Lower lobe of right lung (tissue), 2 donors: ENCODE measurements at regions not wholly inside any gene's neighbourhood (a gene's known extent, or its start where the extent isn't known, plus 50 kb on each side); places are given as distances from the start of the nearest gene placed in this dataset.

Experiments used
- ATAC-seq, 2 donors: fragments of 200-7000 bp; cut with Tn5 transposase; one replicate each; pipeline ENCODE4 v1.9.1; 2020 to 2022; ENCODE audit warnings: mild to moderate bottlenecking in 2 of 2, moderate library complexity in 2 of 2
- DNase-seq: peaks from one replicate; pipeline ENCODE4 v3.0.0-alpha.2; 2020
- H3K27ac ChIP-seq: fragments of 200-600 bp; one replicate; pipeline ENCODE4 v1.8.0; 2022
- H3K27me3 ChIP-seq: fragments of 200-600 bp; one replicate; pipeline ENCODE4 v1.8.0; 2022; ENCODE audit warnings: low read depth
- H3K36me3 ChIP-seq: fragments of 200-600 bp; one replicate; pipeline ENCODE4 v1.8.0; 2022; ENCODE audit warnings: mild to moderate bottlenecking
- H3K4me1 ChIP-seq: fragments of 200-600 bp; one replicate; pipeline ENCODE4 v1.8.0; 2022
- H3K4me3 ChIP-seq: fragments of 200-600 bp; one replicate; pipeline ENCODE4 v1.8.0; 2022; ENCODE audit warnings: mild to moderate bottlenecking
- H3K9me3 ChIP-seq: fragments of 200-600 bp; one replicate; pipeline ENCODE4 v1.8.0; 2022
- intact Hi-C: fragments of 100-400 bp; cut with DNase I; formaldehyde crosslinking; loops from one replicate; pipeline ENCODE4 v1.11.0; 2022
- TF ChIP-seq, protein P1 (sequence below): fragments of 200-600 bp; IDR thresholded peaks from one replicate; pipeline ENCODE4 v1.8.0; 2022; ENCODE audit warnings: antibody characterized with exemption, mild to moderate bottlenecking
- donor health status: DM: no; HTN: yes; CAD: no; lungs with severe emphysema.

DNA sequence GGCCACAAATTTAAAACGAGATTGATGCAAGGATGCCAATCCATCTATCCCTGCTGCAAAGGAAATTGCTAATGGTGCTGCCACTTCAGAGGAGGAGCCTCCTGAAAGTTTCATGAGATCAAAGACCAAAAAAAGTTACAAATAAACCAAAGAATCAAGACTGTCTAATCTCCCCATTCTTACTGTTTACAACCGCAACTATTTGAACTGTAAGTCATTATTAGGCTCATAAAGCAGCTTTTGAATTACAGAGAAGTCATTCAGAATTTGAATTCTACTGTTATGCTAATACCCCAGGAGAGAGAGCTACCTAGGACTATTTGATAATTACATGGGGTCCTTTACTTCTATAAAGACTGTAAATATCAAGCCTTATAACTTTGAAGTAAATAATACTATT, 1613.6 kb upstream of the WWC1 start:
- TF ChIP-seq, protein P1, sequence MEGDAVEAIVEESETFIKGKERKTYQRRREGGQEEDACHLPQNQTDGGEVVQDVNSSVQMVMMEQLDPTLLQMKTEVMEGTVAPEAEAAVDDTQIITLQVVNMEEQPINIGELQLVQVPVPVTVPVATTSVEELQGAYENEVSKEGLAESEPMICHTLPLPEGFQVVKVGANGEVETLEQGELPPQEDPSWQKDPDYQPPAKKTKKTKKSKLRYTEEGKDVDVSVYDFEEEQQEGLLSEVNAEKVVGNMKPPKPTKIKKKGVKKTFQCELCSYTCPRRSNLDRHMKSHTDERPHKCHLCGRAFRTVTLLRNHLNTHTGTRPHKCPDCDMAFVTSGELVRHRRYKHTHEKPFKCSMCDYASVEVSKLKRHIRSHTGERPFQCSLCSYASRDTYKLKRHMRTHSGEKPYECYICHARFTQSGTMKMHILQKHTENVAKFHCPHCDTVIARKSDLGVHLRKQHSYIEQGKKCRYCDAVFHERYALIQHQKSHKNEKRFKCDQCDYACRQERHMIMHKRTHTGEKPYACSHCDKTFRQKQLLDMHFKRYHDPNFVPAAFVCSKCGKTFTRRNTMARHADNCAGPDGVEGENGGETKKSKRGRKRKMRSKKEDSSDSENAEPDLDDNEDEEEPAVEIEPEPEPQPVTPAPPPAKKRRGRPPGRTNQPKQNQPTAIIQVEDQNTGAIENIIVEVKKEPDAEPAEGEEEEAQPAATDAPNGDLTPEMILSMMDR, result no peak
- intact Hi-C loops, result no loop called here
- DNase-seq, result no peak
- Histone ChIP-seq H3K4me3 (no peak overlapping the region), H3K36me3 (no peaks in the 10 kb centered on the region), H3K27me3 (no peaks in the 10 kb centered on the region), H3K9me3 (no peaks in the 10 kb centered on the region), H3K27ac (no peak overlapping the region), H3K4me1 (no peaks in the 10 kb centered on the region)
- no peak for ATAC-seq

DNA sequence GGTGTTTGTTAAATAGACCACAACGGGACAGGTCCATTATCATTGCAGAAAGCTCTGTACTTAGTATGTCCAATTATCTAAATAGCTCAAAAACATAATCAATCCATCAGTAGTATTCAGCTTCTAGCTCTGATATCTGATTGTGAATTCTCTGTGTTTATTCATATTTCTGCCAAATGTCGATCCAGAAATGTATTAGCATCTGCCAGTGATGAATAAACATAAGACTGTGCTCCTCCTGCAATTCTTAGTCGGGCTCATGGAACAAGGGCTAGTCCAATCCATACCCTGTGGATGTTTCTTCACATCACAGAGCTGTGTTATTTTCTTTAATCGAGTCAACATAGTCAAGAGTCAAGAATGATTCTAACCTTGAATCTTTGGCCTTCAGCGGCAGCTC, 1612.1 kb upstream of the WWC1 start:
- Histone ChIP-seq H3K36me3 (no peaks in the 10 kb centered on the region), H3K27ac (no peak overlapping the region), H3K9me3 (no peaks in the 10 kb centered on the region), H3K27me3 (no peaks in the 10 kb centered on the region), H3K4me1 (no peaks in the 10 kb centered on the region), H3K4me3 (no peak overlapping the region)
- ATAC-seq (no peak), DNase-seq (no peak)
- TF ChIP-seq, protein P1, result no peak
- intact Hi-C loops, result no loop called here

DNA sequence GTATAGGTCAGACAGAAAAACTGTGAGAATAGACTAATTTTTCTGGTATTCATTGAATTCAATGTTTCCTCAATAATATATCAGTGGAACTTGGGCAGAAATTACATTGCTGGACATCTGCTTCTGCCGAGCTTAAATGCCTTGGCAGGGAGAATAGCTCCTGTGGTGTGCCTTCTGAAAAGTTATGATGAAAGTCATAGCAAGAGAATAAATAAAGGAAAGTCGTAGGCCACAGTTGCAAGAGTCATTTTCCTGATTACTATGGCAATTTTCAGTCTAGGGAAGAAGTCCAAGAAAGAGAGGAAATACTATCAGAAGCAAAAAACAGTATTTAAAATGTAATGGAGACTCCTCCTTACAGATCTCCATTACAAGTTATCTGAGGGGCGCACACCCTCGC, 1596.1 kb upstream of the WWC1 start:
- no peak for ATAC-seq
- no peaks in the 10 kb centered on the region for H3K36me3 ChIP-seq
- no peaks in the 10 kb centered on the region for H3K9me3 ChIP-seq
- no peaks in the 10 kb centered on the region for H3K4me1 ChIP-seq
- intact Hi-C loops, result no loop called here
- H3K27me3 ChIP-seq, result no peaks in the 10 kb centered on the region
- no peak overlapping the region for H3K4me3 ChIP-seq
- TF ChIP-seq, protein P1, result no peak
- H3K27ac ChIP-seq, result no peak overlapping the region
- no peak for DNase-seq

DNA sequence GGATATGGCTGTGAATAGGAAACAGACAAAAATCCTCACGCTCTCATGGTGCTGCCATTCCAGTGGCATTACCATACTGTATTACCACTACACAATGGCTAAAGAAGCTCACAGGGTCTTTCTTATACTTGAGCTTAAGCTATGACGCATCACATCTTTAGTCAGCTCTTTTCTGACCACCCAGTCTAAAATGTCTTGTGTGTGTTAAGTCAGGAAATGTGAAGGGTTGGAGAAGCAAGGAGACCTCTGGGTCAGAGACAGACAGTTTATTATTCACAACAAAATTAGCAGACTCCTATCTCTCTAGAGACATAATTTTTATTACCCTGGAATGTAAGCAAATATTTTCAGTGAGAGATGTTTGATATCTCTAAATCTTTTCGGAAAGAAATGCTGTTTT, 1583.2 kb upstream of the WWC1 start:
- H3K27me3 ChIP-seq, result no peaks in the 10 kb centered on the region
- ATAC-seq (no peak), DNase-seq (no peak)
- TF ChIP-seq, protein P1, result no peak
- H3K4me1 ChIP-seq, result no peaks in the 10 kb centered on the region
- no peaks in the 10 kb centered on the region for H3K9me3 ChIP-seq
- H3K36me3 ChIP-seq, result no peaks in the 10 kb centered on the region
- no peak overlapping the region for H3K4me3 ChIP-seq
- no peak overlapping the region for H3K27ac ChIP-seq
- intact Hi-C loops, result no loop called here

DNA sequence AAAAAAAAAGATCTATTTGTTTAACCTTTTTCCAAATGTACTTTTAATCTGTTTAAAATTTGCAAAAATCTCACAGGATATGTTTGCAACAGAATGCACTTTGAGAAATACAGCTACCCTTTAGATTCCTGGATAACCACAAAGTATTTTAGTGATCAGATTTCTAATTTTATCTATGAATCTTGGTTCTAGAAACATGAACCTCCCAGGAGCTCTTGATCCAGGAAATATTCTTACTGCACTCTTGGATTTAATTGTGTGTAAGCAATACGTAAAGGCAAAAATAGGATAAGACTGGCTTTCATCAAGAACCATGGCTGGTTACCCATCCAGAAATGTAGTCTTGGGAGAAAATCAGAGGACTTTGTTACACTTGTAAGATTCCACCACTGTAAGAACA, 1581.8 kb upstream of the WWC1 start:
- intact Hi-C loops, result no loop called here
- TF ChIP-seq, protein P1, result no peak
- ATAC-seq, result no peak

GRCh38 chr5:166710271-166710670, 1581.2 kb upstream of the WWC1 start:
- H3K4me1 ChIP-seq, result no peaks in the 10 kb centered on the region
- DNase-seq, result no peak
- no peak for ATAC-seq
- intact Hi-C loops, result no loop called here
- no peak overlapping the region for H3K27ac ChIP-seq
- TF ChIP-seq, protein P1, result no peak
- H3K9me3 ChIP-seq, result no peaks in the 10 kb centered on the region
- no peaks in the 10 kb centered on the region for H3K36me3 ChIP-seq
- no peaks in the 10 kb centered on the region for H3K27me3 ChIP-seq
- H3K4me3 ChIP-seq, result no peak overlapping the region

More for the DNA sequence above, 1581.8 kb upstream of the WWC1 start:
- Histone ChIP-seq H3K4me3 (no peak overlapping the region), H3K36me3 (no peaks in the 10 kb centered on the region), H3K27ac (no peak overlapping the region), H3K27me3 (no peaks in the 10 kb centered on the region), H3K4me1 (no peaks in the 10 kb centered on the region), H3K9me3 (no peaks in the 10 kb centered on the region)
- no peak for DNase-seq
